Sciatic nerve (tissue), 2 donors: ENCODE measurements at regions not wholly inside any gene's neighbourhood (a gene's known extent, or its start where the extent isn't known, plus 50 kb on each side); places are given as distances from the start of the nearest gene placed in this dataset.
"Not testable (repeated sequence)": the region's sequence is repeated elsewhere in the genome, so short reads cannot be mapped to it uniquely, and the experiment has no call there.

Experiments used
- ATAC-seq: fragments of 200-7000 bp; cut with Tn5 transposase; one replicate; pipeline ENCODE4 v1.9.1; 2020; ENCODE audit warnings: mild to moderate bottlenecking, moderate library complexity
- DNase-seq: peaks from one replicate; pipeline ENCODE4 v3.0.0-alpha.2; 2020; ENCODE audit warnings: low spot score
- intact Hi-C: fragments of 100-400 bp; cut with DNase I; formaldehyde crosslinking; loops from one replicate; pipeline ENCODE4 v1.14.2; 2022
- donor health status: DM: no; HTN: no; CAD: no.
- donor health status: DM: no; HTN: no; CAD: no.

DNA sequence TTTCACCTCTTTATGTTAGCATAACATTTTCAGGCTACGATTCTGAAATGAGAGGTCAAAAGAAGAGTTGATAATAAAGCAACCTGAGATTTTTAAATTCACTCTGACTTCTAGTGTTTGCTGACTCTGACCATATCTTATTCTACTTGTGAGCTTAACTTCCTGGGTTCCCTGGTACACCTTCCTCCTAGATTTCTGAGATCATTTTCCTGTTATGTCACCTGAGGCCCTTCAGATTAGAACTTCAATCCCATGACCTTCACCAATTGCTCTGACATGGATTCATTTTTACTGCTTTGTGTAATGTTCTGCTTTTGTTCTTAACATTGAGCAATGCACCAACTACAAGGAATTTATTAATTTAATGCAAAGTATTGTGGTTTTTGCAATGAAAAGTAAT lies 542.9 kb upstream of the FLRT2 start:
- no peak for ATAC-seq
- intact Hi-C loops, result no loop called here

DNA sequence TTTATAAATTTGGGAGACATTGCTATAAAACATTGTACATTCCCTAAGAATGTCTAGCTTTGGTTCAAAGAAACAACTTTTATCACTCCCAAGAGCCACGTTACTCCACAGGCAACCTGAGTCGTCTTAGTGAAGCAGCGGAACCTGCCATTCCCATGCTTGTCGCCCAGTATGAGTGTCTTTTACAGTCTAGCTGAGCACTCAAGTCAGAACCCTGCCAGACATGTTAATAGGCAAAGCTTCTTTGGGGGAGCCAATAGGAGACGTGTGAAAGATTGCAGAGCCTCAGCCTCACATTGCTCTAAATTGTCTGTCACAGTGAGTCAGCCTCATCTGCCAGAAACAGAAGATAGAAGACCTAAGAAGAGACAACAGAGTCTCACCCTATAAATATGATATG lies 541.6 kb upstream of the FLRT2 start:
- ATAC-seq, result no peak
- no peak for DNase-seq
- intact Hi-C loops, result no loop called here

More for the DNA sequence above, 542.9 kb upstream of the FLRT2 start:
- DNase-seq, result no peak

DNA sequence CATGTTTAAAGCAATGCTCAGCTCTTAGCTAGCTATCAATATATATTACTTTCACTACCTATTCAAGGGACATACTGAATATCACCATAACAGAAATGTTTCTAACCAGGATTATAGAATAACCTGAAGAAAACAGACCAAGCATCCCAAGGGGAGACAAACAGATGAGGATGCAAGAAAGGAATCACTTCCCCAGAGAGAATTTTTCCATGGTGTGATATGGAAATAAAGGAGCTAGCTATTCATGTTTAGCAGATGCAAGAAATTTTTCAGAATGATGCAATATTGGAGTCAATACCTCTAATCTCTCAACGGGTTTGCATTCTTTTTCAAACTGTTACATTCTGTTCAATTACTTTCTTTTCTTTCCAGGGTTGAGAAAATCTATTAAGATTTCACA lies 538.9 kb upstream of the FLRT2 start:
- ATAC-seq (no peak), DNase-seq (no peak)
- intact Hi-C loops, result no loop called here

DNA sequence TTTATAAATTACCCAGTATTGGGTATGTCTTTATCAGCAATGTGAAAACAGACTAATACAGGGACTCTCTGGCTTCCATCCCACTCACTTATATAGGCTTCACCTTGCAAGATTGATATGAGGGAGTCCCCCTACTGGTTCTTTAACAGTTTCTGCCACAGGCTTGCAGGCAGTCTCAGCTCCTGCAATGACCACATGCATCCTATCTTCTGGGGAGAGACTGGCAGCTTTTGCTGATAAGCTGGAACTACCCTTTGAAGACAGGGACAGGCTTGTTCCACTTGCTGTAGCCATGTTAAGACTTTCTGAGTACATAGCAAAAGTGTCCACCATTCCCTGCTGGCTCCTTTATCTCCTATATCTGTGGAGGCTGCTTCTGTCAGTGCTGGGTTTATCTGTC lies 531.7 kb upstream of the FLRT2 start:
- intact Hi-C loops, result no loop called here
- DNase-seq, result no peak
- ATAC-seq, result no peak

DNA sequence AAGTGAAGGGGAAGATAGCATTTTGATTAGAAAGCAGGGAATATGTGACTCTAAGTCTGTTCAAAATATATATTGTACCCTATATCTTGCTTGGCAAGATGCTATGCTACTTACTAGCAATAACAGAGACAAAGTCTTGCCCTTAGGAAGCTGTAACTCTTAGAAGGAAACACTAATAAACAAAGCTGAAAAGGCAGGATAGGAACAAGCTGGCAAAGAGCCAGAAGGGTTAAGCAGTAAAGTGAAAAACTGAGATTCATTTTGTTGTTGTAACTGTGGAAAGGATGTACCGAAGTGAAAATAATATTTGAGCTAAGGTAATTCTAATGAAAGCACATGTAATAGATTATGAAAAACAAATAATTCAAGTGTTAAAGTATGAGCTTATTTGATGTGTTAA lies 527.1 kb upstream of the FLRT2 start:
- intact Hi-C loops, result no loop called here
- no peak for ATAC-seq
- no peak for DNase-seq

DNA sequence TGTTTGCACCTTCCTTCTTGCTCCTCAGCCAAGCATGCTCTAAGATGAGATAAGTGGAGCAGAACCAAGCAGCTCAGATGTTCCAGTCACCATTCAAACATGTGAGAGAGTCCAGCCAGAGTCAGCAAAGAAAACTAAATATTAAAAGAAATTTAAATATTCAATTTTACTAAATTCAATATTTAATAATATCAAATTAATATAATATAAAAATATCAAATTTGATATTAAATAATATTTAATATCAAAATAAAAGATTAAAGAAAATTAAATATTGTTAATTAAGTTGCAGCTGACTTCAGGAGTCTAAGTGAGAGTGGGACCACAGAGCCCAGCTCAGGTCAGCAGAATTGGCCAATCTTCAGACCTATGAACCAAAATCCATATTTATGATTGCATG lies 526.1 kb upstream of the FLRT2 start:
- intact Hi-C loops, result no loop called here
- no peak for DNase-seq
- no peak for ATAC-seq

DNA sequence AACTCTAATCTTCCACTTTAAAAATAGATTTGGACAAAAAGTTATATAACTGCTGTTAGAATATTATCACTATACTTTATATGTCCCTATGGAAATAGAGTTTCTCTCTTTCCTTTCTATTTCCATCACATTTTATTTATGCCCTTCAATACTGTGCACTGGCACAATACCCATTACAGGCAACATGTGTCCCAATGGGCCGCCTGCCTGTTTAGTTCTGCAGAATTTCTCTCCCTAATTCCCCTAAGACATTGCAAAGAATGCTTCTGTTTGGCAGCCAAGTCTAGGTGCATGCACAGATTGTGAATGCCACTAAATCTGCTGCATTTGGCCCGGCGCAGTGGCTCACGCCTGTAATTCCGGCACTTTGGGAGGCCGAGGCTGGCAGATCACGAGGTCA lies 520.4 kb upstream of the FLRT2 start:
- ATAC-seq (no peak), DNase-seq (no peak)
- intact Hi-C loops, result no loop called here

DNA sequence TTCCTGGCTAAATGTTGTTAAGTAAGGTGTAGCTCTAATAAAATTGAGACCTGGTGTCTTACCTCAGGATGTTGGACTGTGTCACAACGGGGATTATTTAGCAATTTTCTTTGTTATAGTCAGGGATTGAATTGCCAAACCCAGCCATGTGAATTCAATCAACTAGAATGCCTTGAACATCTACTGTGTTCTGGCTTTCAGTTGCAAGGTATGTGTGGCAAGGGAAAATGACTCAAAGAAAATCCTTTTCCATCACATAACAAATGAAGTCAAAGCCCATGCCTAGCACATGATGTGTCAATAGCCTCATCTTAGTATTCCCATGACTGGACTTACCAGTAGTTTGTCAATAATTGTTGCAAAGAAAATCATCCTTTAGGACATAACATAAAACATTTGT lies 519.8 kb upstream of the FLRT2 start:
- ATAC-seq (no peak), DNase-seq (no peak)
- intact Hi-C loops, result no loop called here

DNA sequence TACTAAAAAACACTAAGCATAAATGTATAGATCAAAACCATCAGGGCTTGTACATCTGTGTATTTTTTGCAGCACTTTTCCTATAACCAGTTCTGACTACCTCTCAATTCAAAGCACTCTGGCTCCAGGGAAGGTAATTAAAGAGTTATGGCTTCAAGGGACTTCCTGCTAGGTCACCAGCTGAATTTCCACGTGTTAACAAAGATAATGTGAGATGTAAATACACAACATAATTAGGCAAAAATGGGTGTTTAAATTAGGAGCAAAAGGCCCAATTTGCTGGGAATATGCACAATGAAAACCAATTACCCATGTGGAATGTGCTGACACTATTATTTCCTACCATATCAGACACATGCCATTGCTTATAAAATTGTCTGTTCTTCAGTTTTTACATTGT lies 513.4 kb upstream of the FLRT2 start:
- ATAC-seq (no peak), DNase-seq (no peak)
- intact Hi-C loops, result no loop called here

DNA sequence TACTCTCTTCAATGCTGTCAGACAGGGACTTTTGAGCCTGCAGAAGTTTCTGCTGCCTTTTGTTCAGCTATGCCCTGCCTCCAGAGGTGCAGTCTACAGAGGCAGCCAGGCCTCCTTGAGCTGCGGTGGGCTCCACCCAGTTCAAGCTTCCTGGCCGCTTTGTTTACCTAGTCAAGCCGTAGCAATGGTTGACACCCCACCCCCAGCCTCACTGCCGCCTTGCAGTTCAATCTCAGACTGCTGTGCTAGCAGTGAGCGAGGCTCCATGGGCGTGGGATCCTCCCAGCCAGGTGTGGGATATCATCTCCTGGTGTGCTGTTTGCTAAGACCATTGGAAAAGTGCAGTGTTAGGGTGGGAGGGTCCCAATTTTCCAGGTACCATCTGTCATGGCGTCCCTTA lies 506.1 kb upstream of the FLRT2 start:
- ATAC-seq, intact Hi-C loops: not testable (repeated sequence)

DNA sequence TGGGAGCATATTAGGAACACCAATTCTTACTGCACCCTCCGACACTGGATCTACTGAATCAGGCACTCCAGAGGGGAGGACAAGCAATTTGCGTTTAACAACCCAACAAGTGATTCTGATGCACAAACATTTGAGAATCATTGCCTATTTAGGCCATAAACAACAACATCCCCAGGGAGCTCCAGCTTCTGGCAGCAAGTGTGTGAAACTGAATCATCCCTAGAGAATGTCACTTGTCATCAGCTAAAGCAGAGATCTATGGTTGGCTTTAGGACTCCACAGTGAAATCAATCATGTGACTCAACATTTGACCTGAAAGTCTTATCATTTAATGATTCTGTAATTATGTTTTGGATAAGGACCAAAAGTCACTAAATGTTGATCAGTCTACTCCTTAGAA lies 505.0 kb upstream of the FLRT2 start:
- ATAC-seq, result no peak
- intact Hi-C loops, result no loop called here

More for the DNA sequence above, 506.1 kb upstream of the FLRT2 start:
- not testable (repeated sequence) for DNase-seq

DNA sequence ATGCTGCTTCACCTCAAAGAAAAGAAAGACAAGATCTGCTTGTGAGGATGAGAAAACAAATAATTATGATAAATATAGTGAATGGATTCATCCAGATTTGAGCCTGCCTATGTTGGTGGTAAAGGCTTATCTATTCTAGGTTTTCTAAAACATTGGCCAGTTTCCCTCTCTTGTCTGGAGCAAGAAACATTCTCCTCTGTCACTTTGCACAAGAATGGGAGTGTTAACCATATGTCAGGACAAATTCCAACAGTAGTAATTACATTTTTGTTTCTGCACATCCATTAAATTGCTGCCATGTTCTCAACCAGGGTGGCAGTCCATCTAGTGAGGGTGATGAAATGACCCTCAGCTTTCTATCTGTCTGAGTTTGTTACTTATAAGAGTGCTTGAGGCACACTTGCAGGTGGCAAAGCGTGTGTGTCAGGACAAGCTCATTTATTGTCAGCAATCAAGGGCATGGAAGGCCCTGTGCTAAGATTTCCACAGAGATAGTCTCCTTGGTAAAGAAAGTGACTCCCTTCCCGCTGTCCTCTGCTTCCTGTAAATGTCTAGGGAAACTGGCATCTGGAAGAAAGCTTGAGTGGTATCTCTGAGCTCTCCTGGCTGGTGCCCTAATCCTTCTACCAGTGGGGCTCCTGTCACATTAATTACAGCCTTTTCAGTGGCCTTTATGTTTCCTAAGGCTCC lies 502.1 kb upstream of the FLRT2 start:
- intact Hi-C loops, result no loop called here
- DNase-seq (no peak), ATAC-seq (no peak)

More for the DNA sequence above, 505.0 kb upstream of the FLRT2 start:
- no peak for DNase-seq

DNA sequence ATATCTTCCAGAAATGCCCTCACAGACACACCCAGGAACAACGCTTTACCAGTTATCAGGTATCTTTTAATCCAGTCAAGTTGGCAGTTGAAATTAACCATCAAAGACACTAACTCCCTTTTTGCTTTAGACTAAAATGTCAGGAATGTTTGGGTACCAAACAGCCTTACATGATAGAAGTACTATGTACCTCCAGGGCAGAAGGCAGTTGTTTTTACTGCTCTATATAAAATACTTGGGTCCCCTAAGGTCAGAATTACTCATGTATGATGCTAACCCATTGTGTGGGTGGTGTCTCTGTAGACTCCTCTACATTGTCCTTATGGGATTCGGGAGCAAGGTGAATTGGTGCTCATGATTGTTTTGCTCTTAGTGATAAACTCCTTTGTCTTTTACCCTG lies 492.5 kb upstream of the FLRT2 start:
- ATAC-seq, result no peak
- intact Hi-C loops, result no loop called here
- DNase-seq, result no peak

DNA sequence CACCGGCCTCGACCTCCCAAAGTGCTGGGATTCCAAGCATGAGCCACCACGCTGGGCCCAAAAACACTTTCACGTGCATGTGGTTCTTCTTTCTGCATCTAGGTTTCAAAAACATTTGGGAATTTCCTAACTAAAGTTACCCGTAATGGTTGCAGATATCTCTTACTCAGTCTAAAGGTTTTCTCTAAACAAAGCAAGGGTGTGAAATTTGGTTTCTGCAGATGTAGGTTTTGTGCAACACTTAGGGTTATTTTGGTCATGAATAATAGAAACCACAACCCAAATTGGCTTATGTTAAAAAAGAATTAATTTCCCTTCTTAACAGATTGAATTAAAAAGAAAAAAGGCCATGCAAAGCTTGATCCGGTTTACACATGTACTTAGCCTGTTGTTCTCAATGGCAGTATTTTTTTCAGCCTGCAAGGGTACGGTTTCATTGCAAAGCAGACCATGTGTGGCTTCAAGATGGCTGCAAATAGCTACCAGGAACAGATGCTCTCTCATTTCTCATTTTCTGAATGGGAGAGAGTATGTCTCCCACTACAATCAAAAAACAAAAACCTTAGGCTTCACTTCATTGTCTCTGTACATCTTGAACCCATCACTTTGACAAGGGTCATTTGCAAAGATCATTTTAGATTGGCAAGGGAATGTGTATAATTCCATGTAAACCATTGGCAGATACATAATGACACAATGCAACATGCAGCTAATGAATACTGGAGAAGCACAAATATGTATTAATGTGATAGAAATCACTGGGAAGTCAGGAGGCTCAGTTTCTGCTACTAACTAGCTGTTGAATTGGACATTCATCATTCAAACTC lies 491.2 kb upstream of the FLRT2 start:
- no peak for ATAC-seq

DNA sequence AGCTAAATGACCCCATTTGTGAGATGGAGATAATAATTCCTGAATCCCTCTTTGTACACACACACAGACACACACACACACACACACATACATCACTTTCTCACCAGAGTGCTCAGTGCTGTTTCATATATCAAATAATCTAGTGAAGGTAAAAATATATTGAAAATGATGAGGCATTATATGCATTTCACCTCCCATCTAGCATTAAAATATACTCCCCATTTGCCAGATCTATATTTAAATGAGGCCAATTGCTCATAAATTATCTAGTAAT lies 490.7 kb upstream of the FLRT2 start:
- ATAC-seq (no peak), DNase-seq (no peak)
- intact Hi-C loops, result no loop called here

More for the DNA sequence above, 491.2 kb upstream of the FLRT2 start:
- no peak for DNase-seq
- intact Hi-C loops, result no loop called here

DNA sequence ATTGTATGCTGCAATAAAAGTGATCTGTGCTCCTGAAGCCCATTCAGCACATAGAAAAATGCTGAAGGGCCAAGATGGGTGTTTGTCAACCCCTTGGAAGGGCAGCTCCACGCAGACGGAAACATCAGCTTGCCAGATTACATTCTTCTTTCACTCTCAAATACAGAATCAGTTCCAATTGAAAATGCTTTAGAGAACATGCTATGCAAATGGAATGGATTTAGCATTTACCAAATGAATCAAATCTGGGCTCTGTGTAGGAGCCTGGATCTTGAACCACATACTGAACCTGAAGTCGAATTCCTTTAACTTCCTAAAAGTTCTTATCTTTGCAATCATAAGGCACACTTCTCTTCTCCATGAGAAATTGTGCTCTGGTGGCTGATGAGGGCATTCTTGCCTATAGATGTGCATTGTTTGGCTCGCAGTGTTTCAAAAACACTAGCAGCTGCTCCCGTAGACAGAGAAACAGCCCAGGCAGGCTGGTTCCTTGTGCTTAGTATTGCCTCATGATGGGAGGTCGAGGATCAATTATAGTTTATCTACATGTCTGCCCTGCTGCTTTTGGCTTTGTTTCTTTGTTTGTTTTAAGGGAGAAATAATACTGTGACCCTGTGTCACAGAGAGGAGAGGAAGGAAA lies 489.8 kb upstream of the FLRT2 start:
- no peak for DNase-seq
- intact Hi-C loops, result no loop called here
- peak; percentile 30 for ATAC-seq

DNA sequence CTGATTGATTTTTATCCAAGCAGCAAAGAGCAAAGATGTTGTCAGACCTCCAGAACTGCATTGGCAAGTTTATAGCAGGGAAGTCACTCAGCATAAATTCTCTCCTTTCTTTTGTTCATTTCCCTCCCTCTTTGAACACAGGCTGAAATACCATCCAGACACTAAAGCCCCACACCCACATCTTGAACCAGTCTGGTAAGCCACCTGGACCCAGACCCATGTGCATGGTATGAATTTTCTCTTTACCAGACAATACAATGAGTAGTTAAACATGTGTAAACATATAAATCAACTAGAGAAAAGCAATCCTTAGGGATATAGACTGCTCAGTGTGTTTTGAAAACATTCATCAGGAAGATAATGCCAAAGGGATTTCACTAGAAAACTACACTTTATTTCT lies 488.3 kb upstream of the FLRT2 start:
- intact Hi-C loops, result no loop called here
- DNase-seq, result no peak
- no peak for ATAC-seq

DNA sequence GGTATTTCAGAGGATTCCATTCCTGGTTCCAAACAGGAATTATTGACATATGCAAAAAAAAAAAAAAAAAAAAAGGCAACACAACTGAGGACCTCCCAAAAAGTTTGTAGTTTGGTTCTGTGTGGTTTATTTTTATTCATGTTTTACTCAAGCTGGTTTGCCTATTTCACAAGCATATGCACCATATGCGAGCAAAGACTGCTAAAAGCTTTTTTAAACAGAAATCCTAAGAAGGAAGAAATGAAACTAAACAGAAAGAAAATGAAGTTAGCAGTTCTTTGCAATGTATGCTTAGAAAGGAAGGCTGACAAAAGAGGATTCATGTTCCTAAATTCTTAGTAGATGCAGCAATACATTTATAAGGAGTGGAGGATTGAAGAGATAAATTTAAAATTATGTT lies 487.6 kb upstream of the FLRT2 start:
- intact Hi-C loops, result no loop called here
- DNase-seq, result no peak
- ATAC-seq, result no peak

DNA sequence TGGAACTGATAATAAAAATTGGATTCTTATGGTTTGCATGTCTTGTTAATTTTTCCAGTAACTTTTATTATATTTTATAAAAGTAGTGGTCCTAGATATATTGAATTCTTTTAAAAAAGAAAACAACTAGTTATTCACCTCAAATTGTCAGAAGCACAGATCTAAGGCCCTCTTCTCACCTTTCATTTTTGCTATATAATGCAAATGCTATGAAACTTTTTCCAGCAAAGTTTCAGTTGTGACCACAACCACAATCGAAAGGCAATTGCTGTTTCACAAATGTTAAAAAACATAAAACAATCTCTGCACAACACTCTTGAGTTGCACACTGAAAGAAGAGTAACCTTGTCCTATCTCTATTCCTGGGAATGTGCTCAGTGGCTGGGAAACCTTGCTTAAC lies 479.8 kb upstream of the FLRT2 start:
- intact Hi-C loops, result no loop called here
- no peak for DNase-seq
- no peak for ATAC-seq

DNA sequence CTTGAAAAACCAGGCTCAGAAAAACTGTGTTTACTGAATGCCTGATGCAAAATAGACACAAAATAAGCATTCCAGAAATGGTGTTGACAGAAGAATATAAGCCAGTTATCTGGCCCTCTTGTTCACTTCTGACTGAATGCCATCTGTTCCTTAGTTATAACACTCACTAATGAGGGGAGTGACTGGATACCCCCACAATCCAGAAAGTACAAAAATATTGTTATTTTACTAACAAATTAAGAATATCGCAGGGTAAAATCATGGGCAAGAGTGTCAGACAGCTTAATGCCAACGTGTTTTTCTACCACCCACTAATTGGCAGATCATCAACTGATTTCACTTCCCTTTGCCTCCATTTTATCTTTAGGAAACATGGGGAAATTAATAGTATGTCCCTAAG lies 477.3 kb upstream of the FLRT2 start:
- DNase-seq, result no peak
- ATAC-seq, result no peak
- intact Hi-C loops, result no loop called here

DNA sequence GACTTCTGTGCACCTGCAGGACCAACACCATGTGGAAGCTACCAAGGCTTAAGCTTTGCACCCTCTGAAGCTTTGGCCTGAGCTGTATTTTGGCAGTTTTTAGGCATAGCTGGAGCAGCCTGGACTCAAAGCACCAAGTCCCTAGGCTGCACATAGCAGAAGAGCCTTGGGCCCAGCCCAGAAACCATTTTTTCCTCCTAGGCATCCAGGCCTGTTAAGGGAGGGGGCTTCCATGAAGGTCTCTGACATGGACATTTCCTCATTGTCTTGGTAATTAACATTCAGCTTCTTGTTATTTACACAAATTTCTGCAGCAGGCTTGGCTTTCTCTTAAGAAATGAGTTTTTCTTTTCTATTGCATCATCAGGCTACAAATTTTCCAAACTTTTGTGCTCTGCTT lies 475.8 kb upstream of the FLRT2 start:
- ATAC-seq, result no peak
- intact Hi-C loops, result no loop called here
- no peak for DNase-seq
